HEK293 (cell line): ENCODE measurements at regions not wholly inside any gene's neighbourhood (a gene's known extent, or its start where the extent isn't known, plus 50 kb on each side); places are given as distances from the start of the nearest gene placed in this dataset.

ENCODE experiments used
- GLIS1 ChIP-seq: fragments of 450-650 bp; formaldehyde crosslinking; IDR thresholded peaks from 2 replicates; pipeline ENCODE4 v1.5.1; 2016; ENCODE audit warnings: missing biosample characterization, missing genetic modification characterization
- TF ChIP-seq, protein P1 (sequence below): fragments of 450-650 bp; IDR thresholded peaks from 2 replicates; pipeline ENCODE4 v1.5.1; 2018; ENCODE audit warnings: missing biosample characterization, missing genetic modification characterization

DNA sequence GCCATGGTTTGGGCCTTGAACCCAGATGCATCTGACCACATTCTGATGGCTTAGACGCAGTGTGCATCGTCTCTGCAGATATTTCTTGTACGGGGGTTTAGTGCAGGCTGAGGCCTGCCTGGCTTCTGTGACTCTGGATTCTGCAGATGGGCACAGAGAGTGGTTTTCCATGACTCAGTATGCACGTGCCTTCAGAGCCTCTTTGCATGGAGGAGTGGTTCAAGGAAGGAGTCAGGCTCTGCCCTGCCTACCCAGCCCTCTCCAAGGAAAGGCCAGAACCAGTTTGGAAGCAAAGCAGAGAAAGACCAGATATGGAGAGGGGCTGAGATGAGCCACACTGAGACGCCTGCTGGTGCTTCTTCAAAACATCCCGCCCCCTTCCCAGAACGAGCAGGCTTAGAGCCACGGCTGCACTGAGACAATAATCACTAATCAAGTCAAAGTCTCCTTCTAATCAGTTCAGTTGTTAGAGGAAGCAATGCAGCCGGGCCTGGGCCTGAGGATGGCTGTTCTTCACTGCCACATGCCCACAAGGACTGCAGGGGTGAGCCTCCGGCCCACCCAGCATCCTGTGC lies 308.9 kb downstream of the NXPE2 start:
- TF ChIP-seq, protein P1, sequence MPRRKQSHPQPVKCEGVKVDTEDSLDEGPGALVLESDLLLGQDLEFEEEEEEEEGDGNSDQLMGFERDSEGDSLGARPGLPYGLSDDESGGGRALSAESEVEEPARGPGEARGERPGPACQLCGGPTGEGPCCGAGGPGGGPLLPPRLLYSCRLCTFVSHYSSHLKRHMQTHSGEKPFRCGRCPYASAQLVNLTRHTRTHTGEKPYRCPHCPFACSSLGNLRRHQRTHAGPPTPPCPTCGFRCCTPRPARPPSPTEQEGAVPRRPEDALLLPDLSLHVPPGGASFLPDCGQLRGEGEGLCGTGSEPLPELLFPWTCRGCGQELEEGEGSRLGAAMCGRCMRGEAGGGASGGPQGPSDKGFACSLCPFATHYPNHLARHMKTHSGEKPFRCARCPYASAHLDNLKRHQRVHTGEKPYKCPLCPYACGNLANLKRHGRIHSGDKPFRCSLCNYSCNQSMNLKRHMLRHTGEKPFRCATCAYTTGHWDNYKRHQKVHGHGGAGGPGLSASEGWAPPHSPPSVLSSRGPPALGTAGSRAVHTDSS (tag by site-specific recombination), result no peak
- TF ChIP-seq GLIS1 (tag by site-specific recombination), result no peak
